Heart left ventricle (tissue), 13 donors: ENCODE measurements at regions not wholly inside any gene's neighbourhood (a gene's known extent, or its start where the extent isn't known, plus 50 kb on each side); places are given as distances from the start of the nearest gene placed in this dataset.

ENCODE experiments used
- CTCF ChIP-seq, 12 donors: fragments of 200-600 bp; sonication (generic) in 4 of 12; IDR thresholded peaks; one replicate each; pipeline versions ENCODE4 v1.5.0 to v1.8.0; 2018 to 2022; ENCODE audit warnings: antibody characterized with exemption in 12 of 12, mild to moderate bottlenecking in 5 of 12
- POLR2A ChIP-seq, 2 donors: fragments of 450-650 bp; IDR thresholded peaks; one replicate each; pipeline ENCODE4 v1.6.1; 2017; ENCODE audit warnings: antibody characterized with exemption in 2 of 2, mild to moderate bottlenecking in 2 of 2, moderate library complexity in 2 of 2
- donor health status: ischemic (EF 13 %, LVEDD 7.1; RV severe dilation, severe dysfunction).
- donor health status: DM: no; HTN: yes; CAD: no.
- donor health status: DM: no; HTN: no; CAD: no.
- donor health status: ischemic (EF 25% LVEDD 6.9; RV normal size, moderate dysfunction).
- donor health status: ischemic (EF 25% LVEDD 5.7; RV mildly dilated, moderate dysfunction).
- donor health status: ischemic (EF 35%, LVEDD 5.7; RV mildly dilated, moderate dysfunction).
- donor health status: nonischemic (EF 11% LVEDD 7.7; RV severe dilation, severe dysfunction).
- donor health status: DM: yes; HTN: yes; CAD: no.
- donor health status: PGD.
- donor health status: ischemic (EF 29% LVEDD 5.4; RV normal size, mild dysfunction).
- donor health status: nonischemic (EF 23%, LVEDD 6.1; RV moderate dilation, normal function).

- TF ChIP-seq POLR2A (IDR thresholded peaks at IDR 0.05), result no peak
- TF ChIP-seq CTCF (IDR thresholded peaks at IDR 0.05), result no peak
These were observed 137.1 kb upstream of the MDFIC start for GRCh38 chr7:114784746-114785145.
